H1 (cell line): ENCODE measurements at regions not wholly inside any gene's neighbourhood (a gene's known extent, or its start where the extent isn't known, plus 50 kb on each side); places are given as distances from the start of the nearest gene placed in this dataset.

ENCODE experiments used
- CTCF ChIA-PET: fragments of 300-600 bp; sonication (Branson Sonifier 250); formaldehyde crosslinking; loops from one replicate; lab custom pipeline; 2021; ENCODE audit not compliant: partially characterized antibody; lab: Charles Lee
- POLR2A ChIA-PET: fragments of 300-600 bp; sonication (Branson Sonifier 250); formaldehyde crosslinking; loops from one replicate; lab custom pipeline; 2021; ENCODE audit warnings: inconsistent platforms; ENCODE audit not compliant: partially characterized antibody; lab: Charles Lee
- DNase-seq, 2 experiments: peaks; one replicate each; pipeline versions ENCODE4 v3.0.0 to v3.0.0-alpha.2; 2010 to 2022; ENCODE audit warnings: low spot score in 2 of 2, low read depth in 1 of 2, mixed read lengths in 1 of 2
- FAIRE-seq: peaks from 2 replicates; lab custom pipeline; 2011; peaks lifted over from hg19 to GRCh38; lab: Jason Lieb, UNC
- H2AFZ ChIP-seq: 2 replicates; pipeline ENCODE4 v1.8.1; 2012; ENCODE audit warnings: low read length, inconsistent platforms
- H2AK5ac ChIP-seq: 2 replicates; pipeline ENCODE4 v1.6.1; 2013; ENCODE audit warnings: low read depth, low read length
- H2BK120ac ChIP-seq: replicated peaks from 2 replicates; pipeline ENCODE3; 2013; ENCODE audit warnings: low read depth, low read length, inconsistent platforms
- H2BK12ac ChIP-seq: 2 replicates; pipeline ENCODE4 v1.6.1; 2013; ENCODE audit warnings: low read depth, low read length
- H2BK15ac ChIP-seq: 2 replicates; pipeline ENCODE4 v1.6.1; 2013; ENCODE audit warnings: low read length
- H2BK20ac ChIP-seq: 2 replicates; pipeline ENCODE4 v1.6.1; 2013; ENCODE audit warnings: low read length
- H2BK5ac ChIP-seq: 2 replicates; pipeline ENCODE4 v1.6.1; 2013; ENCODE audit warnings: low read depth, low read length
- H3K14ac ChIP-seq: 2 replicates; pipeline ENCODE4 v1.6.1; 2013; ENCODE audit warnings: inconsistent platforms; ENCODE audit not compliant: insufficient read length
- H3K18ac ChIP-seq: 2 replicates; pipeline ENCODE4 v1.6.1; 2013; ENCODE audit warnings: low read length; ENCODE audit errors: extremely low read depth
- H3K23ac ChIP-seq: 2 replicates; pipeline ENCODE4 v1.6.1; 2013; ENCODE audit warnings: inconsistent platforms; ENCODE audit not compliant: insufficient read length
- H3K23me2 ChIP-seq: 2 replicates; pipeline ENCODE4 v1.6.1; 2013; ENCODE audit warnings: low read depth, low read length
- H3K27ac ChIP-seq: 2 replicates; pipeline ENCODE4 v1.6.1; 2011; ENCODE audit warnings: low read depth, low read length, inconsistent platforms
- H3K27me3 ChIP-seq, 4 experiments: replicated peaks in 1 of 4; 1 replicate in 1 of 4; 2 replicates in 3 of 4; pipeline versions ENCODE4 v1.6.1 to v1.8.1; 2011 to 2013; ENCODE audit warnings: low read length in 3 of 4, mild to moderate bottlenecking in 3 of 4, inconsistent platforms in 2 of 4, mixed read lengths in 2 of 4, moderate library complexity in 1 of 4; ENCODE audit not compliant: control insufficient read depth in 3 of 4, insufficient read depth in 3 of 4; ENCODE audit errors: extremely low read depth in 1 of 4
- H3K36me3 ChIP-seq, 4 experiments: 2 replicates each; pipeline versions ENCODE4 v1.6.1 to v1.8.1; 2011 to 2013; ENCODE audit warnings: mild to moderate bottlenecking in 4 of 4, low read length in 3 of 4, moderate library complexity in 2 of 4, control low read depth in 1 of 4, inconsistent platforms in 1 of 4; ENCODE audit not compliant: insufficient read depth in 4 of 4, control insufficient read depth in 2 of 4
- H3K4ac ChIP-seq: replicated peaks from 2 replicates; pipeline ENCODE3; 2013; ENCODE audit warnings: low read length, low read depth, mixed read lengths, inconsistent platforms; ENCODE audit not compliant: insufficient read length
- H3K4me1 ChIP-seq, 4 experiments: replicated peaks in 1 of 4; 1 replicate in 1 of 4; 2 replicates in 3 of 4; pipeline versions ENCODE4 v1.6.1 to v1.8.1; 2011 to 2013; ENCODE audit warnings: low read length in 3 of 4, inconsistent platforms in 2 of 4, mixed read lengths in 1 of 4; ENCODE audit not compliant: insufficient read depth in 4 of 4, control insufficient read depth in 3 of 4
- H3K4me2 ChIP-seq, 2 experiments: 2 replicates each; pipeline versions ENCODE4 v1.6.1 to v1.8.1; 2011 to 2013; ENCODE audit warnings: low read depth in 2 of 2, low read length in 2 of 2, control low read depth in 1 of 2, inconsistent platforms in 1 of 2, mild to moderate bottlenecking in 1 of 2; ENCODE audit not compliant: insufficient read depth in 1 of 2
- H3K4me3 ChIP-seq, 4 experiments: fragments of 200-600, 300-600 bp in 1 of 4; sonication (generic), shearing (Covaris generic), sonication (Bioruptor Twin) in 1 of 4; 2 replicates each; pipeline versions ENCODE4 v1.5.1 to v1.8.1; 2011 to 2016; ENCODE audit warnings: low read length in 4 of 4, low read depth in 3 of 4, control low read depth in 2 of 4, inconsistent platforms in 2 of 4, mild to moderate bottlenecking in 2 of 4, mixed read lengths in 1 of 4, moderate library complexity in 1 of 4; ENCODE audit not compliant: insufficient read depth in 2 of 4; ENCODE audit errors: extremely low read depth in 1 of 4
- H3K56ac ChIP-seq: replicated peaks from 2 replicates; pipeline ENCODE3; 2013; ENCODE audit warnings: low read depth, mild to moderate bottlenecking, mixed read lengths, low read length, inconsistent platforms; ENCODE audit not compliant: insufficient read length
- H3K79me1 ChIP-seq: 2 replicates; pipeline ENCODE4 v1.6.1; 2013; ENCODE audit warnings: low read depth, low read length, control low read depth
- H3K79me2 ChIP-seq, 2 experiments: 2 replicates each; pipeline versions ENCODE4 v1.6.1 to v1.8.1; 2012 to 2013; ENCODE audit warnings: low read length in 2 of 2, mild to moderate bottlenecking in 2 of 2, inconsistent platforms in 1 of 2; ENCODE audit not compliant: insufficient read depth in 2 of 2, control insufficient read depth in 1 of 2
- H3K9ac ChIP-seq, 4 experiments: replicated peaks in 1 of 4; 1 replicate in 1 of 4; 2 replicates in 3 of 4; pipeline versions ENCODE4 v1.6.1 to v1.8.1; 2011 to 2013; ENCODE audit warnings: low read depth in 3 of 4, low read length in 3 of 4, control low read depth in 2 of 4, mild to moderate bottlenecking in 2 of 4, moderate library complexity in 2 of 4, inconsistent platforms in 1 of 4; ENCODE audit errors: extremely low read depth in 1 of 4
- H3K9me3 ChIP-seq, 2 experiments: 2 replicates each; pipeline versions ENCODE4 v1.6.1 to v1.8.1; 2012 to 2013; ENCODE audit warnings: mild to moderate bottlenecking in 2 of 2, moderate library complexity in 2 of 2, control low read depth in 1 of 2, inconsistent platforms in 1 of 2, low read depth in 1 of 2, low read length in 1 of 2, mixed read lengths in 1 of 2; ENCODE audit not compliant: insufficient read depth in 2 of 2
- H4K20me1 ChIP-seq, 2 experiments: replicated peaks in 1 of 2; 2 replicates each; pipeline versions ENCODE3 to v1.8.1; 2011 to 2013; ENCODE audit warnings: inconsistent platforms in 2 of 2, low read length in 2 of 2, mild to moderate bottlenecking in 1 of 2; ENCODE audit not compliant: insufficient read depth in 2 of 2, control insufficient read depth in 1 of 2
- H4K5ac ChIP-seq: 2 replicates; pipeline ENCODE4 v1.6.1; 2013; ENCODE audit warnings: low read length, low read depth, mixed read lengths, inconsistent platforms; ENCODE audit not compliant: insufficient read length
- H4K8ac ChIP-seq: 2 replicates; pipeline ENCODE4 v1.8.0; 2013; ENCODE audit warnings: mild to moderate bottlenecking, moderate library complexity, low read length, inconsistent platforms; ENCODE audit not compliant: insufficient read depth; ENCODE audit errors: extremely low read depth
- H4K91ac ChIP-seq: replicated peaks from 2 replicates; pipeline ENCODE3; 2013; ENCODE audit warnings: low read length, mixed read lengths, inconsistent platforms; ENCODE audit not compliant: insufficient read length
- ATF2 ChIP-seq: IDR thresholded peaks from 2 replicates; pipeline ENCODE4 v1.6.1; 2012; ENCODE audit warnings: low read length, inconsistent platforms
- ATF3 ChIP-seq: IDR thresholded peaks from 2 replicates; pipeline ENCODE4 v1.6.1; 2011; ENCODE audit warnings: low read depth, mild to moderate bottlenecking, low read length; ENCODE audit not compliant: insufficient read depth
- BACH1 ChIP-seq: IDR thresholded peaks from 2 replicates; pipeline ENCODE4 v1.6.1; 2012; ENCODE audit warnings: low read length, improper control_type of control experiment
- FOSL1 ChIP-seq: IDR thresholded peaks from 2 replicates; pipeline ENCODE4 v1.6.1; 2011; ENCODE audit warnings: mild to moderate bottlenecking, low read depth, low read length, moderate library complexity; ENCODE audit not compliant: insufficient read depth
- GABPA ChIP-seq: IDR thresholded peaks from 2 replicates; pipeline ENCODE4 v1.6.1; 2011; ENCODE audit warnings: mild to moderate bottlenecking, low read length, moderate library complexity, borderline replicate concordance; ENCODE audit not compliant: insufficient read depth
- HDAC2 ChIP-seq, 2 experiments: fragments of 300-600 bp in 1 of 2; sonication (generic) in 1 of 2; IDR thresholded peaks; 2 replicates each; pipeline ENCODE4 v1.6.1; 2011 to 2012; ENCODE audit warnings: low read depth in 2 of 2, low read length in 2 of 2, mild to moderate bottlenecking in 2 of 2, moderate library complexity in 2 of 2, borderline replicate concordance in 1 of 2, inconsistent platforms in 1 of 2
- KDM1A ChIP-seq: fragments of 200-600, 300-600 bp; sonication (generic); IDR thresholded peaks from 2 replicates; pipeline ENCODE4 v1.7.1; 2016; ENCODE audit warnings: mild to moderate bottlenecking, low read length, borderline replicate concordance
- PHF8 ChIP-seq: fragments of 200-600 bp; sonication (generic); conservative IDR thresholded peaks from 2 replicates; pipeline ENCODE4 v1.7.1; 2012; ENCODE audit warnings: low read depth, mild to moderate bottlenecking, inconsistent platforms, low read length, moderate library complexity
- RFX5 ChIP-seq: IDR thresholded peaks from 2 replicates; pipeline ENCODE4 v1.6.1; 2011; ENCODE audit warnings: low read depth, low read length, improper control_type of control experiment, borderline replicate concordance
- SIX5 ChIP-seq: IDR thresholded peaks from 2 replicates; pipeline ENCODE4 v1.6.1; 2011; ENCODE audit warnings: mild to moderate bottlenecking, low read depth, low read length
- SUZ12 ChIP-seq: fragments of 200-600 bp; sonication (generic); IDR thresholded peaks from 2 replicates; pipeline ENCODE4 v1.6.1; 2012; ENCODE audit warnings: mild to moderate bottlenecking, inconsistent platforms, low read length, moderate library complexity, mixed read lengths
- TBP ChIP-seq: IDR thresholded peaks from 2 replicates; pipeline ENCODE4 v1.6.1; 2011; ENCODE audit warnings: low read depth, low read length, improper control_type of control experiment
- WGBS, 2 experiments: shearing (Covaris generic) in 1 of 2; methylation state at CpG; one replicate each; pipeline versions ENCODE4 v1.1.6 to v1.1.7; 2013 to 2015; ENCODE audit warnings: low lambda C conversion rate in 2 of 2, mixed read lengths in 2 of 2, inconsistent platforms in 1 of 2, low coverage in 1 of 2, missing lambda C conversion rate in 1 of 2; ENCODE audit not compliant: insufficient replicate concordance in 2 of 2, insufficient coverage in 1 of 2, insufficient read length in 1 of 2; ENCODE audit errors: extremely low coverage in 1 of 2, missing lambda C conversion rate in 1 of 2; 5-methylcytosine and 5-hydroxymethylcytosine counted together

- DNase-seq (no peak), FAIRE-seq (no peak)
- ChIA-PET CTCF (no interaction called here), POLR2A (no interaction called here)
- Histone ChIP-seq H3K4me3 (no peak overlapping the region), H3K56ac (no peak overlapping the region), H4K20me1 (no peaks in the 10 kb centered on the region), H2AFZ (no peak overlapping the region), H4K8ac (no peak overlapping the region), H3K36me3 (no peaks in the 10 kb centered on the region), H3K27me3 (no peaks in the 10 kb centered on the region), H3K9ac (no peak overlapping the region), H3K14ac (no peak overlapping the region), H3K4me2 (no peak overlapping the region), H2BK20ac (no peak overlapping the region), H3K4me1 (0 out of 7 replicates have a peak, but pooled peaks cover 0 to 2% (median 0%) of the 10 kb centered on the region in 4 experiments), H3K23ac (no peak overlapping the region), H2AK5ac (no peak overlapping the region), H2BK120ac (no peak overlapping the region), H3K23me2 (no peaks in the 10 kb centered on the region), H3K27ac (no peak overlapping the region), H2BK15ac (no peak overlapping the region), H4K91ac (no peak overlapping the region), H3K79me1 (no peaks in the 10 kb centered on the region), H3K79me2 (no peaks in the 10 kb centered on the region), H3K4ac (no peak overlapping the region), H2BK12ac (no peak overlapping the region), H3K9me3 (no peaks in the 10 kb centered on the region), H4K5ac (no peak overlapping the region), H3K18ac (no peak overlapping the region), H2BK5ac (no peak overlapping the region)
- 81% methylated on average over 2 of the region's 2 CpGs; no CpG with 5 or more reads in 1 of the 2 experiments for WGBS, 2 experiments
- TF ChIP-seq TBP: no peak
- no peak for TF ChIP-seq HDAC2 (IDR thresholded peaks at IDR 0.05; ENCODE audit: borderline replicate concordance in 1 of 2, low read depth in 2 of 2, low read length in 2 of 2)
- no peak for TF ChIP-seq GABPA
- no peak for TF ChIP-seq PHF8
- no peak for TF ChIP-seq KDM1A
- no peak for TF ChIP-seq BACH1
- no peak for TF ChIP-seq ATF2
- no peak for TF ChIP-seq ATF3
- no peak for TF ChIP-seq SUZ12
- TF ChIP-seq RFX5: no peak
- TF ChIP-seq FOSL1: no peak
- no peak for TF ChIP-seq SIX5
These were observed 1022.5 kb downstream of the BCL11B start for GRCh38 chr14:98249476-98249875.
